ENCODE measurements at regions not wholly inside any gene's neighbourhood (a gene's known extent, or its start where the extent isn't known, plus 50 kb on each side); places are given as distances from the start of the nearest gene placed in this dataset.

GRCh38 chr7:9846902-9847301, 1126.8 kb upstream of the PHF14 start:
- H3K9me3 ChIP-seq, result no peaks in the 10 kb centered on the region
- H3K36me3 ChIP-seq, result no peaks in the 10 kb centered on the region
- DNase-seq (ENCODE audit: extremely low spot score in 2 of 2), result no peak
- H3K4me3 ChIP-seq, result no peak overlapping the region
- intact Hi-C loops (cut with DNase I), result no loop called here
- no peak overlapping the region for H3K27ac ChIP-seq
- no peaks in the 10 kb centered on the region for H3K4me1 ChIP-seq
- TF ChIP-seq POLR2AphosphoS5 (IDR thresholded peaks at IDR 0.05; ENCODE audit: insufficient read depth in 1 of 2, low read depth in 1 of 2), result no peak
- TF ChIP-seq CTCF (IDR thresholded peaks at IDR 0.05), result no peak
- TF ChIP-seq POLR2A (IDR thresholded peaks at IDR 0.05), result no peak
- H3K27me3 ChIP-seq, result no peaks in the 10 kb centered on the region

- no peak overlapping the region for H3K27ac ChIP-seq
- DNase-seq (ENCODE audit: extremely low spot score in 2 of 2), result no peak
- no peak overlapping the region for H3K4me3 ChIP-seq
- no peaks in the 10 kb centered on the region for H3K4me1 ChIP-seq
- intact Hi-C loops (cut with DNase I), result no loop called here
- H3K9me3 ChIP-seq, result no peaks in the 10 kb centered on the region
- TF ChIP-seq POLR2A (IDR thresholded peaks at IDR 0.05) (no peak), CTCF (IDR thresholded peaks at IDR 0.05) (no peak), POLR2AphosphoS5 (IDR thresholded peaks at IDR 0.05; ENCODE audit: insufficient read depth in 1 of 2, low read depth in 1 of 2) (no peak)
- no peaks in the 10 kb centered on the region for H3K27me3 ChIP-seq
- H3K36me3 ChIP-seq, result no peaks in the 10 kb centered on the region
Observed at GRCh38 chr7:9854605-9855004, 1119.1 kb upstream of the PHF14 start.

- Histone ChIP-seq H3K27me3 (no peaks in the 10 kb centered on the region), H3K27ac (no peak overlapping the region), H3K36me3 (no peaks in the 10 kb centered on the region), H3K4me1 (no peaks in the 10 kb centered on the region), H3K9me3 (no peaks in the 10 kb centered on the region), H3K4me3 (no peak overlapping the region)
- TF ChIP-seq POLR2A (IDR thresholded peaks at IDR 0.05), result no peak
- TF ChIP-seq POLR2AphosphoS5 (IDR thresholded peaks at IDR 0.05; ENCODE audit: insufficient read depth in 1 of 2, low read depth in 1 of 2), result no peak
- intact Hi-C loops (cut with DNase I), result no loop called here
- no peak for DNase-seq (ENCODE audit: extremely low spot score in 2 of 2)
Observed at GRCh38 chr7:9856668-9857067, 1117.0 kb upstream of the PHF14 start.

- intact Hi-C loops (cut with DNase I), result no loop called here
- no peaks in the 10 kb centered on the region for H3K9me3 ChIP-seq
- no peak overlapping the region for H3K4me3 ChIP-seq
- TF ChIP-seq CTCF (IDR thresholded peaks at IDR 0.05), result no peak
- no peak for TF ChIP-seq POLR2A (IDR thresholded peaks at IDR 0.05)
- TF ChIP-seq POLR2AphosphoS5 (IDR thresholded peaks at IDR 0.05; ENCODE audit: insufficient read depth in 1 of 2, low read depth in 1 of 2), result no peak
- no peak for DNase-seq (ENCODE audit: extremely low spot score in 2 of 2)
- no peaks in the 10 kb centered on the region for H3K27me3 ChIP-seq
- H3K4me1 ChIP-seq, result peaks cover 4% of the 10 kb centered on the region
- H3K27ac ChIP-seq, result no peak overlapping the region
- no peaks in the 10 kb centered on the region for H3K36me3 ChIP-seq
Observed at GRCh38 chr7:9863545-9863944, 1110.1 kb upstream of the PHF14 start.

GRCh38 chr7:9869151-9869550, 1104.5 kb upstream of the PHF14 start:
- DNase-seq (ENCODE audit: extremely low spot score in 2 of 2), result no peak
- no peak overlapping the region for H3K27ac ChIP-seq
- H3K4me1 ChIP-seq, result no peaks in the 10 kb centered on the region
- no peaks in the 10 kb centered on the region for H3K9me3 ChIP-seq
- TF ChIP-seq POLR2AphosphoS5 (IDR thresholded peaks at IDR 0.05; ENCODE audit: insufficient read depth in 1 of 2, low read depth in 1 of 2) (no peak), CTCF (IDR thresholded peaks at IDR 0.05) (no peak), POLR2A (IDR thresholded peaks at IDR 0.05) (no peak)
- intact Hi-C loops (cut with DNase I), result no loop called here
- H3K27me3 ChIP-seq, result no peaks in the 10 kb centered on the region
- no peak overlapping the region for H3K4me3 ChIP-seq
- no peaks in the 10 kb centered on the region for H3K36me3 ChIP-seq

GRCh38 chr7:9869566-9869965, 1104.1 kb upstream of the PHF14 start:
- no peaks in the 10 kb centered on the region for H3K4me1 ChIP-seq
- H3K36me3 ChIP-seq, result no peaks in the 10 kb centered on the region
- H3K4me3 ChIP-seq, result no peak overlapping the region
- no peaks in the 10 kb centered on the region for H3K9me3 ChIP-seq
- intact Hi-C loops (cut with DNase I), result no loop called here
- DNase-seq (ENCODE audit: extremely low spot score in 2 of 2), result no peak
- no peak overlapping the region for H3K27ac ChIP-seq
- TF ChIP-seq POLR2A (IDR thresholded peaks at IDR 0.05) (no peak), POLR2AphosphoS5 (IDR thresholded peaks at IDR 0.05; ENCODE audit: insufficient read depth in 1 of 2, low read depth in 1 of 2) (no peak), CTCF (IDR thresholded peaks at IDR 0.05) (no peak)
- no peaks in the 10 kb centered on the region for H3K27me3 ChIP-seq
